ENCODE measurements at regions not wholly inside any gene's neighbourhood (a gene's known extent, or its start where the extent isn't known, plus 50 kb on each side); places are given as distances from the start of the nearest gene placed in this dataset.

DNA sequence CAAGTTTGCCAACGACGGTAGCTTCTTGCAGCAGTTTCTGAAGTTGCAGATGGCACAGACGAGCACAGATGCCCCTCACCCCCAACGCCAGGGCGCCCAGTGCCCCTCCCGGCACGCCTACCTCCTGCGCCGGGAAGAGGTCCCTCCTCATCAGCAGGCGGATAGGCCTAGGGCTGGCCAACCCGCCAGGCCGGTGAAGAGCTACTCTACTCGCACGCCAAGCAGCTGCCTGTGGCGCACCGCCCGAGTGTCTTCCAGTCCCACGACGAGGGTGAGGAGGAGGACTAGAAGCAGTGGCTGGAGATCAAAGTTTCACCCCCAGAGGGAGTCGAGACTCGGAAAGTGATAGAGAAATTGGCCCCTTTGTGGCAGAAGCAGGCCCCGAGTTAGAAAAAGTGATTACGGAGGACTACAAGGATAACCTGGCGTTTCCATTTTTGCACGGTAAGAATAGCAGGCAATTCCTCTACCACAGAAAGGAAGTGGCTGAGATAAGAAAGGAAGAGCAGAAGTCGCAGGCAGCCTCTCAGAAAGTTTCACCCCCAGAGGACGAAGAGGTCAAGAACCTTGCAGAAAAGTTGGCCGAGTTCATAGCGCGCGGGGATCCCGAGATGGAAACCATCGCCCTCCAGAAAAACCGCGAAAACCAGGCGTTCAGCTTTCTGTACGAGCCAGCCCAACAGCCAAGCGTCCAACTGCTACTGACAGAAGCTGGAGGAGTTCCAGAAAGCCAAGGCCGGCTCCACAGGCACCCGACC lies 170.4 kb downstream of the HINT1 start:
- Histone ChIP-seq H3K27ac (no peak overlapping the region), H3K9me3 (no peaks in the 10 kb centered on the region), H3K4me1 (no peaks in the 10 kb centered on the region), H3K4me3 (no peak overlapping the region), H3K27me3 (no peaks in the 10 kb centered on the region), H3K36me3 (no peaks in the 10 kb centered on the region)
- 93 to 94% methylated on average over 38 to 40 of the region's 40 CpGs for whole genome bisulfite sequencing, 2 donors
- no peak for DNase-seq (ENCODE audit: low spot score in 2 of 2)
- TF ChIP-seq, protein P1, sequence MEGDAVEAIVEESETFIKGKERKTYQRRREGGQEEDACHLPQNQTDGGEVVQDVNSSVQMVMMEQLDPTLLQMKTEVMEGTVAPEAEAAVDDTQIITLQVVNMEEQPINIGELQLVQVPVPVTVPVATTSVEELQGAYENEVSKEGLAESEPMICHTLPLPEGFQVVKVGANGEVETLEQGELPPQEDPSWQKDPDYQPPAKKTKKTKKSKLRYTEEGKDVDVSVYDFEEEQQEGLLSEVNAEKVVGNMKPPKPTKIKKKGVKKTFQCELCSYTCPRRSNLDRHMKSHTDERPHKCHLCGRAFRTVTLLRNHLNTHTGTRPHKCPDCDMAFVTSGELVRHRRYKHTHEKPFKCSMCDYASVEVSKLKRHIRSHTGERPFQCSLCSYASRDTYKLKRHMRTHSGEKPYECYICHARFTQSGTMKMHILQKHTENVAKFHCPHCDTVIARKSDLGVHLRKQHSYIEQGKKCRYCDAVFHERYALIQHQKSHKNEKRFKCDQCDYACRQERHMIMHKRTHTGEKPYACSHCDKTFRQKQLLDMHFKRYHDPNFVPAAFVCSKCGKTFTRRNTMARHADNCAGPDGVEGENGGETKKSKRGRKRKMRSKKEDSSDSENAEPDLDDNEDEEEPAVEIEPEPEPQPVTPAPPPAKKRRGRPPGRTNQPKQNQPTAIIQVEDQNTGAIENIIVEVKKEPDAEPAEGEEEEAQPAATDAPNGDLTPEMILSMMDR (IDR thresholded peaks at IDR 0.05): no peak
- TF ChIP-seq EP300 (IDR thresholded peaks at IDR 0.05): no peak
- no peak for TF ChIP-seq POLR2A (IDR thresholded peaks at IDR 0.05)

DNA sequence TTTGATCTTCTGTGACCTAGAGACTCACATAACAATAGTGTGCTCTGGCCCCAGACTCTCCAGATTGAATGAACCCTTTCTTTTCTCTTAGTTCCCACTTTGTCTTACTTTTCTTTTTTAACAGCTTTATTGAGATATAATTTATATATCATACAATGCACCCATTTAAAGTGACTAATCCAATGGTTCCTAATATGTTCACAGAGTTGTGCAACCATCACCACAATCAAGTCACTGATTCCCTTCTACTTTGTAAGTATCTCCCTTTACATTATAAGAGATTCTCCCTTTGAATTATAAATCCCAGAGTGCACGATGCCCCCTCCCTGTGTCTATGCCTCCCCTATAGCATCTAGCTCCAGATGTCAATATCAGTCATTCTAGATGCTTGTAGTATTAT lies 172.4 kb downstream of the HINT1 start:
- Histone ChIP-seq H3K9me3 (no peaks in the 10 kb centered on the region), H3K27me3 (no peaks in the 10 kb centered on the region), H3K36me3 (no peaks in the 10 kb centered on the region), H3K4me1 (no peaks in the 10 kb centered on the region), H3K27ac (no peak overlapping the region), H3K4me3 (no peak overlapping the region)
- 31 to 33% methylated on average over 1 of the region's 1 CpG for WGBS, 2 donors
- DNase-seq (ENCODE audit: low spot score in 2 of 2): no peak
- no peak for TF ChIP-seq POLR2A (IDR thresholded peaks at IDR 0.05)
- no peak for TF ChIP-seq EP300 (IDR thresholded peaks at IDR 0.05)
- TF ChIP-seq, protein P1 (IDR thresholded peaks at IDR 0.05): no peak

DNA sequence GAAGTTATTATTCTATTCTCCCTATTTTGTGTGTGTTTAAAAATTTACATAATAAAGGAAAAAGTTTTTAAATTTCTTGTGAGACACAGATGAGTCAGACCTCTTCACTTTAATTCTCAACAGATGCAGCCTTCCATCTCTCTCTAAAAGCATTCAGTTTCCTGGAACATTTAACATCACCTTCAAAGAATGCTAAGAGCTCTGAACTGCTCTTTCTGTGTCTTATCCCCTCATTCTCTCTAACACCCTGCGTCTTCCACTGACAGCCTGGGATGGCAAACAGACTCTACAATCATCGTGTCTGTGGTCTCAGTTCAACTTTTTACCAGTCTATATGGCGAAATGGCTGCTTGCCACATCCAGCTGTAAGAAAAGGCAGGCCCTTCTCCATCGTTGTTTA lies 173.0 kb downstream of the HINT1 start:
- 17 to 30% methylated on average over 4 of the region's 4 CpGs for WGBS, 2 donors
- TF ChIP-seq, protein P1 (IDR thresholded peaks at IDR 0.05): no peak
- H3K4me3 ChIP-seq: no peak overlapping the region

DNA sequence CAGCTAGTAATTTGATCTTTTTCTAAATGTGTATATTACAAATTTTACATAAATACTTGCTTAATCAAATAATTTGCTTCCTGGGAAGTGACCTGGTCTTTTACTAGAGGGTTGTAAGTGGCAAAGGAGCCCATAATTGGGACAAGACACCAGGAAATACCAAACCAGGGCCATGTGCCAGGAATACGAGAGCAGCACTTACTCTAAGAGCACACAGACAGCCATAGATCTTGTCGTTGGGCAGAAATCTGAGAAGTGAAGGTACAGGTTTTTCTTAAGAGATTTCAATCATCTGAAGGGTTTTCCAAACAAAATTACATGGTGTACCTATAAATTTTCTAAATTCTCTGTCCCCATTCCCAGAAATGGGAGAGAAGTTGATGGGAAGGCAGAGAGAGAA lies 179.3 kb downstream of the HINT1 start:
- Histone ChIP-seq H3K27ac (no peak overlapping the region), H3K4me1 (no peaks in the 10 kb centered on the region), H3K36me3 (no peaks in the 10 kb centered on the region), H3K27me3 (no peaks in the 10 kb centered on the region), H3K9me3 (no peaks in the 10 kb centered on the region), H3K4me3 (no peak overlapping the region)
- no peak for DNase-seq (ENCODE audit: low spot score in 2 of 2)
- whole genome bisulfite sequencing, 2 donors: 74 to 76% methylated on average over 2 of the region's 2 CpGs
- TF ChIP-seq POLR2A (IDR thresholded peaks at IDR 0.05) (no peak), EP300 (IDR thresholded peaks at IDR 0.05) (no peak)
- TF ChIP-seq, protein P1 (IDR thresholded peaks at IDR 0.05): no peak

More for the DNA sequence above, 173.0 kb downstream of the HINT1 start:
- H3K36me3 ChIP-seq: no peaks in the 10 kb centered on the region
- no peak for DNase-seq (ENCODE audit: low spot score in 2 of 2)
- no peaks in the 10 kb centered on the region for H3K27me3 ChIP-seq
- no peaks in the 10 kb centered on the region for H3K4me1 ChIP-seq
- H3K27ac ChIP-seq: no peak overlapping the region
- H3K9me3 ChIP-seq: no peaks in the 10 kb centered on the region

DNA sequence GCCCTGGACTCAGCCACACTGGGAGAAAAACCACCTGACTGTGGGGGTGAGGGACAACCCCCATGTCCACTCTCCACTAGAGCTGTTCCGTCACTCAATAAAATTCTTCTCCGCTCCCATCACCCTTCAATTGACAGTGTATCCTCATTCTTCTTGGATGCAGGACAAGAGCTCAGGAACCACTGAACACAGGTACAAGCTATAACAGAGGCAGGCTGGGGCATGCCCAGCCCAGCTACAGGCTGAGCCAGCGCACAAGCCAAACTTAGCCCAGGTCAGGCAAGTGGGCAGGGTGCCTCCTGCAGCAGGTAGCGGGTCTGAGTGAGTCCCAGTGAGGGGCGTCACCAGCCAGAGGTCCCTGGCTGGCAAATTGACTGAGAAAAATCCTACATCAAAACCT lies 183.4 kb downstream of the HINT1 start:
- 95 to 100% methylated on average over 4 to 5 of the region's 5 CpGs for WGBS, 2 donors

More for the DNA sequence above, 183.4 kb downstream of the HINT1 start:
- Histone ChIP-seq H3K27me3 (no peaks in the 10 kb centered on the region), H3K4me3 (no peak overlapping the region), H3K9me3 (no peaks in the 10 kb centered on the region), H3K27ac (no peak overlapping the region), H3K36me3 (no peaks in the 10 kb centered on the region), H3K4me1 (no peaks in the 10 kb centered on the region)
- DNase-seq (ENCODE audit: low spot score in 2 of 2): no peak
- no peak for TF ChIP-seq EP300 (IDR thresholded peaks at IDR 0.05)
- no peak for TF ChIP-seq POLR2A (IDR thresholded peaks at IDR 0.05)
- TF ChIP-seq, protein P1 (IDR thresholded peaks at IDR 0.05): no peak
